WTC11 (cell line): ENCODE measurements at regions not wholly inside any gene's neighbourhood (a gene's known extent, or its start where the extent isn't known, plus 50 kb on each side); places are given as distances from the start of the nearest gene placed in this dataset.

Experiments used
- ATAC-seq: fragments of 200-7000 bp; cut with Tn5 transposase; 2 replicates; pipeline ENCODE4 v1.10.0; 2021; ENCODE audit warnings: mild to moderate bottlenecking, moderate library complexity
- CTCF ChIA-PET: fragments of 300-600 bp; sonication (Branson Sonifier 250); formaldehyde crosslinking; loops from one replicate; lab custom pipeline; 2021; ENCODE audit warnings: antibody characterized with exemption; lab: Charles Lee
- POLR2A ChIA-PET: fragments of 350-600 bp; sonication (Branson Sonifier 250); formaldehyde crosslinking; loops from one replicate; lab custom pipeline; 2021; ENCODE audit warnings: antibody characterized with exemption; lab: Charles Lee
- DNase-seq: peaks from one replicate; pipeline ENCODE4 v3.0.0; 2021; ENCODE audit warnings: low spot score
- H3K27ac Mint-ChIP-seq: 2 replicates; pipeline ENCODE4 v1.8.0; 2021; ENCODE audit warnings: mixed read lengths
- H3K27me3 Mint-ChIP-seq: 2 replicates; pipeline ENCODE4 v1.8.0; 2021; ENCODE audit warnings: low read depth, mild to moderate bottlenecking, moderate library complexity, mixed read lengths
- H3K36me3 Mint-ChIP-seq: 2 replicates; pipeline ENCODE4 v1.8.0; 2021; ENCODE audit warnings: mixed read lengths
- H3K4me1 Mint-ChIP-seq: 2 replicates; pipeline ENCODE4 v1.8.0; 2022; ENCODE audit warnings: mixed read lengths
- H3K4me3 Mint-ChIP-seq: 2 replicates; pipeline ENCODE4 v1.8.0; 2021; ENCODE audit warnings: mild to moderate bottlenecking, moderate library complexity, mixed read lengths
- H3K9me3 Mint-ChIP-seq: 2 replicates; pipeline ENCODE4 v1.8.0; 2021; ENCODE audit warnings: mixed read lengths
- ATF1 ChIP-seq: sonication (generic); formaldehyde crosslinking; IDR thresholded peaks from 2 replicates; pipeline ENCODE4 v1.8.1; 2023; ENCODE audit warnings: mild to moderate bottlenecking, moderate library complexity, missing genetic modification reagents
- CREB1 ChIP-seq: sonication (generic); formaldehyde crosslinking; IDR thresholded peaks from 2 replicates; pipeline ENCODE4 v1.8.0; 2023; ENCODE audit warnings: mild to moderate bottlenecking, missing genetic modification reagents
- FOXJ3 ChIP-seq: sonication (generic); formaldehyde crosslinking; IDR thresholded peaks from 2 replicates; pipeline ENCODE4 v1.9.0; 2021; ENCODE audit warnings: missing genetic modification reagents, mild to moderate bottlenecking, borderline replicate concordance
- FOXK1 ChIP-seq: sonication (generic); formaldehyde crosslinking; IDR thresholded peaks from 2 replicates; pipeline ENCODE4 v1.8.0; 2022; ENCODE audit warnings: mild to moderate bottlenecking, moderate library complexity, missing genetic modification reagents
- GABPB1 ChIP-seq: sonication (generic); formaldehyde crosslinking; IDR thresholded peaks from 2 replicates; pipeline ENCODE4 v1.8.1; 2023; ENCODE audit warnings: mild to moderate bottlenecking, missing genetic modification reagents
- GTF2I ChIP-seq: fragments of 250-450 bp; sonication (Bioruptor Pico); conservative IDR thresholded peaks from 2 replicates; pipeline ENCODE4 v1.4.0; 2021; ENCODE audit warnings: mild to moderate bottlenecking
- IRF2 ChIP-seq: sonication (generic); formaldehyde crosslinking; IDR thresholded peaks from 2 replicates; pipeline ENCODE4 v1.8.0; 2022; ENCODE audit warnings: low read depth, missing genetic modification reagents, borderline replicate concordance
- MLX ChIP-seq: sonication (generic); formaldehyde crosslinking; IDR thresholded peaks from 2 replicates; pipeline ENCODE4 v1.8.1; 2023; ENCODE audit warnings: mild to moderate bottlenecking, missing genetic modification reagents, moderate library complexity
- MYBL2 ChIP-seq: sonication (generic); formaldehyde crosslinking; IDR thresholded peaks from 2 replicates; pipeline ENCODE4 v1.8.1; 2023; ENCODE audit warnings: mild to moderate bottlenecking, moderate library complexity, missing genetic modification reagents
- NR1H2 ChIP-seq: sonication (generic); formaldehyde crosslinking; IDR thresholded peaks from 2 replicates; pipeline ENCODE4 v1.9.0; 2021; ENCODE audit warnings: mild to moderate bottlenecking, moderate library complexity, missing genetic modification reagents
- NR2C2 ChIP-seq: sonication (generic); formaldehyde crosslinking; IDR thresholded peaks from 2 replicates; pipeline ENCODE4 v1.8.0; 2022; ENCODE audit warnings: mild to moderate bottlenecking, missing genetic modification reagents
- PREB ChIP-seq: sonication (generic); formaldehyde crosslinking; IDR thresholded peaks from 2 replicates; pipeline ENCODE4 v1.8.1; 2022; ENCODE audit warnings: mild to moderate bottlenecking, missing genetic modification reagents, moderate library complexity, borderline replicate concordance
- RELA ChIP-seq: sonication (generic); formaldehyde crosslinking; IDR thresholded peaks from 2 replicates; pipeline ENCODE4 v1.8.1; 2022; ENCODE audit warnings: missing genetic modification reagents, mild to moderate bottlenecking, borderline replicate concordance
- USF1 ChIP-seq: sonication (generic); formaldehyde crosslinking; IDR thresholded peaks from 2 replicates; pipeline ENCODE4 v1.8.0; 2022; ENCODE audit warnings: mild to moderate bottlenecking, missing genetic modification reagents
- ZMAT4 ChIP-seq: fragments of 250-450 bp; sonication (Bioruptor Pico); IDR thresholded peaks from 2 replicates; pipeline ENCODE4 v1.9.0; 2021; ENCODE audit warnings: mild to moderate bottlenecking
- ZNF138 ChIP-seq: sonication (generic); formaldehyde crosslinking; conservative IDR thresholded peaks from 2 replicates; pipeline ENCODE4 v1.8.1; 2022; ENCODE audit warnings: mild to moderate bottlenecking, moderate library complexity, missing genetic modification reagents
- ZSCAN18 ChIP-seq: fragments of 250-450 bp; sonication (Bioruptor Pico); IDR thresholded peaks from 2 replicates; pipeline ENCODE4 v2.1.2; 2022; ENCODE audit warnings: mild to moderate bottlenecking, moderate library complexity
- TF ChIP-seq, protein P1 (sequence below): fragments of 250-450 bp; sonication (Bioruptor Pico); IDR thresholded peaks from 2 replicates; pipeline ENCODE4 v1.9.0; 2021; ENCODE audit warnings: mild to moderate bottlenecking
- TF ChIP-seq, protein P2 (sequence below): fragments of 250-450 bp; sonication (Bioruptor Pico); IDR thresholded peaks from 2 replicates; pipeline ENCODE4 v1.8.0; 2021; ENCODE audit warnings: mild to moderate bottlenecking

GRCh38 chr1:178578541-178578940, 65.6 kb downstream of the TEX35 start:
- Mint-ChIP-seq H3K27ac (peak overlapping the region; percentile 21; the same call in 1 of the 2 replicates), H3K27me3 (peaks cover 5% of the 10 kb centered on the region), H3K4me3 (no peak overlapping the region), H3K4me1 (peaks cover 74% of the 10 kb centered on the region), H3K9me3 (no peaks in the 10 kb centered on the region), H3K36me3 (no peaks in the 10 kb centered on the region)
- no peak for ATAC-seq
- ChIA-PET POLR2A (no interaction called here), CTCF (interaction anchor here (1.1 to 1.6 kb wide), 3 partner anchors 9 to 424 kb away, joined by 3 to 8 read pairs (median 4); no protein-coding TSS in a partner anchor)
- no peak for DNase-seq
- TF ChIP-seq ZMAT4 (CRISPR knock-in tag): no peak
- TF ChIP-seq GABPB1 (CRISPR knock-in tag): no peak
- TF ChIP-seq, protein P1, sequence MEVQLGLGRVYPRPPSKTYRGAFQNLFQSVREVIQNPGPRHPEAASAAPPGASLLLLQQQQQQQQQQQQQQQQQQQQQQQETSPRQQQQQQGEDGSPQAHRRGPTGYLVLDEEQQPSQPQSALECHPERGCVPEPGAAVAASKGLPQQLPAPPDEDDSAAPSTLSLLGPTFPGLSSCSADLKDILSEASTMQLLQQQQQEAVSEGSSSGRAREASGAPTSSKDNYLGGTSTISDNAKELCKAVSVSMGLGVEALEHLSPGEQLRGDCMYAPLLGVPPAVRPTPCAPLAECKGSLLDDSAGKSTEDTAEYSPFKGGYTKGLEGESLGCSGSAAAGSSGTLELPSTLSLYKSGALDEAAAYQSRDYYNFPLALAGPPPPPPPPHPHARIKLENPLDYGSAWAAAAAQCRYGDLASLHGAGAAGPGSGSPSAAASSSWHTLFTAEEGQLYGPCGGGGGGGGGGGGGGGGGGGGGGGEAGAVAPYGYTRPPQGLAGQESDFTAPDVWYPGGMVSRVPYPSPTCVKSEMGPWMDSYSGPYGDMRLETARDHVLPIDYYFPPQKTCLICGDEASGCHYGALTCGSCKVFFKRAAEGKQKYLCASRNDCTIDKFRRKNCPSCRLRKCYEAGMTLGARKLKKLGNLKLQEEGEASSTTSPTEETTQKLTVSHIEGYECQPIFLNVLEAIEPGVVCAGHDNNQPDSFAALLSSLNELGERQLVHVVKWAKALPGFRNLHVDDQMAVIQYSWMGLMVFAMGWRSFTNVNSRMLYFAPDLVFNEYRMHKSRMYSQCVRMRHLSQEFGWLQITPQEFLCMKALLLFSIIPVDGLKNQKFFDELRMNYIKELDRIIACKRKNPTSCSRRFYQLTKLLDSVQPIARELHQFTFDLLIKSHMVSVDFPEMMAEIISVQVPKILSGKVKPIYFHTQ (CRISPR knock-in tag): no peak
- TF ChIP-seq MYBL2: no peak
- no peak for TF ChIP-seq IRF2 (CRISPR knock-in tag)
- no peak for TF ChIP-seq ZSCAN18 (CRISPR knock-in tag)
- no peak for TF ChIP-seq GTF2I
- no peak for TF ChIP-seq ATF1 (CRISPR knock-in tag)
- TF ChIP-seq RELA: no peak
- TF ChIP-seq FOXK1 (CRISPR knock-in tag): no peak
- no peak for TF ChIP-seq ZNF138 (CRISPR knock-in tag)
- no peak for TF ChIP-seq MLX (CRISPR knock-in tag)
- no peak for TF ChIP-seq USF1 (CRISPR knock-in tag)
- no peak for TF ChIP-seq NR2C2
- no peak for TF ChIP-seq PREB (CRISPR knock-in tag)
- TF ChIP-seq CREB1 (CRISPR knock-in tag): no peak
- TF ChIP-seq NR1H2: no peak
- TF ChIP-seq, protein P2, sequence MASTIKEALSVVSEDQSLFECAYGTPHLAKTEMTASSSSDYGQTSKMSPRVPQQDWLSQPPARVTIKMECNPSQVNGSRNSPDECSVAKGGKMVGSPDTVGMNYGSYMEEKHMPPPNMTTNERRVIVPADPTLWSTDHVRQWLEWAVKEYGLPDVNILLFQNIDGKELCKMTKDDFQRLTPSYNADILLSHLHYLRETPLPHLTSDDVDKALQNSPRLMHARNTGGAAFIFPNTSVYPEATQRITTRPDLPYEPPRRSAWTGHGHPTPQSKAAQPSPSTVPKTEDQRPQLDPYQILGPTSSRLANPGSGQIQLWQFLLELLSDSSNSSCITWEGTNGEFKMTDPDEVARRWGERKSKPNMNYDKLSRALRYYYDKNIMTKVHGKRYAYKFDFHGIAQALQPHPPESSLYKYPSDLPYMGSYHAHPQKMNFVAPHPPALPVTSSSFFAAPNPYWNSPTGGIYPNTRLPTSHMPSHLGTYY (CRISPR knock-in tag): no peak
- TF ChIP-seq FOXJ3 (CRISPR knock-in tag): no peak
